Left renal cortex interstitium (tissue), 4 donors: ENCODE measurements at regions not wholly inside any gene's neighbourhood (a gene's known extent, or its start where the extent isn't known, plus 50 kb on each side); places are given as distances from the start of the nearest gene placed in this dataset.
"Not testable (repeated sequence)": the region's sequence is repeated elsewhere in the genome, so short reads cannot be mapped to it uniquely, and the experiment has no call there.

Experiments
- DNase-seq, 4 donors: peaks; one replicate each; pipeline ENCODE4 v3.0.0-alpha.2; 2013; ENCODE audit warnings: low read depth in 4 of 4, low spot score in 2 of 4, missing footprints in 1 of 4

DNA sequence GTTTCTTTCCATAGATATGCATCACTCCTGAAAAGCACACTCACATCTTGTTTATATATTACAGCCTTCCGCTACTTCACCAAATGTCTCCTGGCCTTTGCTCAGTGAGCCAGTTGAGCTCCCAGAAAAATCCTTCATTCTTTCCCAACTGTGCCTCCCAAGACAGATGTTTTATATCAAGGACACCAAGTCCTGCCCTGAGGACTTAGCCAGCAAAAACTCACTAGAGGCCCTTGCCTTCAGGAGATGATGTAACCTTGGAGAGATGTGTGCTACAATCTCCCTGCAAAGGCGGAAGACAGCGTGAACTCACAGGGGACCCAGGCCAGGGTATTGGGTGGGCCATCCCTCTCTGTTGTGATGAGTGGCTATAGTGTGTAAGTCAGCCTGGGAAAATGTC, 86.1 kb upstream of the CTAGE1 start:
- DNase-seq, result peak in 2 of 4 donors; percentile 20 to 23

GRCh38 chr18:22504251-22505030, 86.7 kb upstream of the CTAGE1 start:
- DNase-seq, result no peak

DNA sequence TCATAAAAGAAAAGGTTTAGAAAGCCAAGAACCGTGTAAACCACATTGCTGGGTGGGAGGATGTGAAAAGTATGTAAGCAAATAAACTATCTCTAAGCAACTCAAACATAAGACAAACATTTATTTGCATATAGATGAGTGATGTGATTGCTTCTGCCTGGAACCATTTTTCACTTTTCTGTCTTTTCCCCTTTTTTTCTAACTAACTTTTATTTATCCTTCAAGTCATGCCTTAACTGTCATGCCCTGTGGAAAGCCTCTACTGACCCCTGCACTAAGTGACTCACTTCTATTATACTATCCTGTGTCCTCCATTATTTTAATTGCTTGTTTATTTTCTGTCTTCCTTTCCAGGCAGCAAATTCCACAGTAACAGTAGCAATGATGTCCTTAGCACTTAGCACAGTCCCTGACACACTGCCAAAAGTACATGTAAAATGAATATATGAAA, 87.5 kb upstream of the CTAGE1 start:
- DNase-seq, result no peak

GRCh38 chr18:22507055-22507454, 89.3 kb upstream of the CTAGE1 start:
- no peak for DNase-seq

- DNase-seq, result no peak
Observed at GRCh38 chr18:22509423-22509822, 91.7 kb upstream of the CTAGE1 start.

GRCh38 chr18:22510697-22511096, 93.0 kb upstream of the CTAGE1 start:
- no peak for DNase-seq

DNA sequence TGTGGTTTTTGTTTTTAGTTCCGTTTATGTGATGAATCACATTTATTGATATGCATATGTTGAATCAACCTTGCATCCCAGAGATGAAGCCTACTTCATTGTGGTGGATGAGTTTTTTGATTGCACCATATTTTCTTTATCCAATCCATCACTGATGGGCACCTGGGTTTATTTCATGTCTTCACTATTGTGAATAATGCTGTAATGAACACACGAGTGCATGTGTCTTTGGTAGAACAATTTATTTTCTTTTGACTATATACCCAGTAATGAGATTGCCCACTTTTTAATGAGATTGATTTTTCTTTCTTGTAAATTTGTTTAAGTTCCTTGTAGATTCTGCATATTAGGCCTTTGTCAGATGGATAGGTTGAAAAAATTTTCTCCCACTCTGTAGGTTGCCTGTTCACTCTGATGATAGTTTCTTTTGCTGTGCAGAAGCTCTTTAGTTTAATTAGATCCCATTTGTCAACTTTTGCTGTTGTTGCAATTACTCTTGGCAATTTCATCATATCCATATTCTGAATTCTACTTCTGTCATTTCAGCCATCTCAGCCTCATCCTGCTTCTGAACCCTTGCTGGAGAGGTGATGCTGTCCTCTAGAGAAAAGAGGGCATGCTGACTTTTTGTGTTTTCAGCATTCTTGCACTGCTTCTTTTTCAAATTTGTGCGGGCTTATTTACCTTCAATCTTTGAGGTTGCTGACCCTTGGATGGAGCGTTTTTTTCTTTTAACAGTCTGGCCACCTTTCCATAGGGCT, 96.2 kb upstream of the CTAGE1 start:
- DNase-seq, result no peak

- DNase-seq, result no peak
Observed at GRCh38 chr18:22514655-22515054, 96.9 kb upstream of the CTAGE1 start.

DNA sequence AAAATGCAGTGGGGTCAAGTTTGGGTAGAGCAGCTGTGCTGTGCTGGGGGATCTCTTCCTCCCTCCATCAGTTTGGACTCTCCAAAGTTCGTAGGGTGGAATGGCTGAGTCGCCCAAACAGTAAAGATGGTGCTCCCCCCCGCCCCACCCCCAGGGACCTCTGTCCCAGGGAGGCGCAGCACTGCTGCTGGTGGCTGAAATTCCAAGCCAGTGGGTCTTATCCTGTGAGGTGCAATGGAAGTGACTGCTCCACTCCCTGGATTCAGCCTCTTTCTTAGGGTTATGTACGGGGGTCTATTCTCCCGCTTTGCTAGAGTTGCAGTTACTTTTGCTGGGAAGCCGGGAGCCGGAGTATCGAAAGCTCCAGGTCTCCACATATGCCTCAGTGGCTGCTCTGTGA, 97.5 kb upstream of the CTAGE1 start:
- DNase-seq, result no peak

DNA sequence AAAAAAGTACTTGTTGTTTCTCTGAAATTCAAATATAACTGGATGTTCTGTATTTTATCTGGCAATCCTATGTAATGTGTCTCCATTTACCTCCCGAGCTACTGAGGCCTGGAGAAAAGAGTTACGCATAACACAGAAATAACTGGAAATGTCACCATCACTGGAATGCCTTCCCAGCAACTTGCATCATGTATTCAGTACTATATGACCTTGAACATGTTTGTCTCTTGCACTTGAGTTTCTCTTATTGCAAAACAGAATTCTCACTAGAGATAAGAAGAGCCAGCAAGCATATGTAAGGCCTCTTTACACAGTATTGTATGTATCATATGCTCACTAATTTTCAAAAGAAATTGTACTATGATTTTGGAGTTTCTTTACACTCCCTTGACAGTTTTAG, 99.6 kb upstream of the CTAGE1 start:
- no peak for DNase-seq

GRCh38 chr18:22521026-22521707, 103.5 kb upstream of the CTAGE1 start:
- DNase-seq, result no peak

GRCh38 chr18:22523481-22523880, 105.8 kb upstream of the CTAGE1 start:
- no peak for DNase-seq

- DNase-seq, result no peak
Observed at GRCh38 chr18:22524783-22525182, 107.1 kb upstream of the CTAGE1 start.

DNA sequence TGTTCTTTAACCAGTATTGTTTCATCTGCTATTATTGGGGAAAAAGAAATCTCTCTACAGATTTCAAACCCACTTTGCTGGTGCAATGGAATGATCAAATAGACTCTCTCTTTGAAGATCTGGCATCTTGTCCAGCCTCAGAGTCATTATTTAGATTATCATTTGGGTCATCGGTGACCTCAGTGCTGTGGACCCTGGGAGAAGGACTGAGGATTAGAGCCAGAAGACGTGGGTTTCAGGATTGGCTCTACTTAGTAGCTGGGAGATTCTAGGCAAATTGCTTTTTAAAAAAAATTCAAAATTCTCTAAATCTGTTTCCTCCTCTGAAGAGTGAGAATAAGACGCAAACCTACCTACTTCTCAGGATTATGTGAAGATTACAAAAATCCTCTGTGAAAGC, 107.6 kb upstream of the CTAGE1 start:
- no peak for DNase-seq

GRCh38 chr18:22525883-22526282, 108.2 kb upstream of the CTAGE1 start:
- no peak for DNase-seq

GRCh38 chr18:22528291-22528690, 110.6 kb upstream of the CTAGE1 start:
- no peak for DNase-seq

DNA sequence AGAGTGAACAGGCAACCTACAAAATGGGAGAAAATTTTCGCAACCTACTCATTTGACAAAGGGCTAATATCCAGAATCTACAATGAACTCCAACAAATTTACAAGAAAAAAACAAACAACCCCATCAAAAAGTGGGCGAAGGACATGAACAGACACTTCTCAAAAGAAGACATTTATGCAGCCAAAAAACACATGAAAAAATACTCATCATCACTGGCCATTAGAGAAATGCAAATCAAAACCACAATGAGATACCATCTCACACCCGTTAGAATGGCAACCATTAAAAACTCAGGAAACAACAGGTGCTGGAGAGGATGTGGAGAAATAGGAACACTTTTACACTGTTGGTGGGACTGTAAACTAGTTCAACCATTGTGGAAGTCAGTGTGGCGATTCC, 117.0 kb upstream of the CTAGE1 start:
- DNase-seq, result not testable (repeated sequence)

DNA sequence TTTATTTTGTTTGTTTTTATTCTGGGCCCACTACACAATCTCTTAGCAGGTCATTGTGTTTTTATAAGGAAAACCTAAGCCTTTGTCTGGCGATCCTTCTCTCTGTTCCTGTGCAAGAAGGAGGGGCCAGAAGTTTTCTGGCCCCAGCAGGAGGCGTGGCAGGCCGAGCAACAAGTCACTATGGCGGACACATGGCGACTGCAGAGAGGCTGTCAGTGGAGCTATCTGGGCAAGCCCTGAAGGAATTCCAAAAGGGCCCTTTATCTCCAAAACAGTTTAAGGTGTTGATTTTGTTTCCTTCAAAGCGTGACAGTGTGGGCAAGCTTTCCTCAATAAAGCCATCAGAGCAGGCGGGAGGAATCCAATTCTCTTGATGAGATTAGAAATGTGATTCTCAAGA, 118.8 kb upstream of the CTAGE1 start:
- DNase-seq, result no peak

DNA sequence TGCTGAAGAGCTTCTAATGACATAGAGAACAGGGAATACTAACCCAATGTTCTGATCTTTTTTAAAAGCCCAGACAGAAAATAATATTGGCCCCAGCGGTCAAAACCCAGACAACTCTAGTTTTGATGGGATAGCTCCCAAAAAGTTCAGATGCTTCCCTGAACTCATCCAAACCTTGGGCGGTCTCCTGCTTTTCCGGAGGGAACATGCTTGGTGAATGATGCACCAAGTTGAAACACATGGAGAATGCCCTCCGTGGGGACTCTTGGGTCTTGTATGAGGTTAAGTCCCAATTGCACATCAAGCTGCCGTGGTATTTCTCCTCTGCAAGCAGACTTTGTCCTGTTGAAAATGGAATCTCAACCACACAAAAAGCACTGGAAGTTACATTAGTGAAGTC, 120.7 kb upstream of the CTAGE1 start:
- DNase-seq, result no peak

DNA sequence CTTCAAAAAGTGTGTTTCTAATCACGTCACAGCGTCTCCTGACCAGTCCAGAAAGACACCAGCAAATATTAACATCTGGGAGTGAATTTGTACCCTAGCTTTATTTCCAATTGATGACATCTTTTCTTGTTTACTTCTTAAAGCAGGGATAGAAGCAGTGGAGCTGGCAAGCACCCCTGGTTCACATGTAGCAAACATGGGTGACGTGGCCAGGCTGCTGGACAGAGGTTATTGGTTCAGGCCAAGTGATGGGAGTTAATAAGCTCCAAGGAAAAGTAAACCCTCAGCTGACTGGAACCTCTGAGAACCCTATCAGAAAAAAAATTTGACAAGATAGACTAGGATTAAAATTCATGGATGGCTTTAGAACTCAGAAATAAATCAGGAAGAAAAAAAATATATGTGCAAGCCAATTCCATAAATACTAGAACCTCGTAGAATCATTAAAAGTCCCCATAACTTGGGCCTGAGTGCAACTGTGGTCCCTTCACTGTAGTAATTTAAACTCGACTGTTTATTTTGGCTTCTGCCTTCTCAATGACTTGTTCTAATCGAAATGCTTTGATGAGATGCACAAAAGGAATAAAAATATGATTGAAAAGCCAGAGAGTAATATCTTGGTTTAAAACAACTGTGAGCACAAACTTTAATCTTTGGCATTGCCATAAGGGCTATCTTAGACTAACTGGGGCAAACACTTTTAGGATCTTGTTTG, 121.5 kb upstream of the CTAGE1 start:
- no peak for DNase-seq

DNA sequence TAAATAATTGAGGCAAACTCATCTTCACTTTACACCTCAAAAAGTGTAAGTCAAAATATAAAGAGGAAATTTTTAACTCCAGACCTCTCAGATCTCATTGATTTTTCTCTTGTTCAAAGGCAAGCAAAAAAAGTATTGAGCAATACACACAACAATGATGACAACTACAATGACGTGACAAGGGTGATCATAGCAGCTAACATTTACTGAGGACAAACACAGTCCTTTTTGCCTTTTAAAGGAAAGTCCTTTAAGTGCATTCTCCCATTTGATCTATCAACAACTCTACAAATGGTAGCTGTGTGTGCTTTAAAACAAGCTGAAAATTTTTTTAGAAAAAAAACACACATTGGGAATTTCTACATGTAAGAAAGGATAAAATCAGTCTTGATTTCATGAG, 123.5 kb upstream of the CTAGE1 start:
- DNase-seq, result no peak
